Upper lobe of left lung (tissue), 4 donors: ENCODE measurements at regions not wholly inside any gene's neighbourhood (a gene's known extent, or its start where the extent isn't known, plus 50 kb on each side); places are given as distances from the start of the nearest gene placed in this dataset.

ENCODE experiments used
- CTCF ChIP-seq, 6 experiments: fragments of 450-650 bp in 4 of 6; fragments of 200-600 bp in 2 of 6; sonication (generic) in 2 of 6; IDR thresholded peaks; one replicate each; pipeline ENCODE4 v1.5.1; 2016 to 2019; ENCODE audit warnings: antibody characterized with exemption in 6 of 6
- EP300 ChIP-seq, 4 donors: sonication (generic); formaldehyde crosslinking; IDR thresholded peaks; one replicate each; pipeline ENCODE4 v1.5.1; 2017; ENCODE audit warnings: antibody characterized with exemption in 4 of 4, control low read depth in 2 of 4

GRCh38 chr3:139772539-139773500 lies 95.0 kb upstream of the NMNAT3 start:
- TF ChIP-seq CTCF (IDR thresholded peaks at IDR 0.05) (no peak), EP300 (IDR thresholded peaks at IDR 0.05) (no peak)
